Tibial nerve (tissue), 3 donors: ENCODE measurements at regions not wholly inside any gene's neighbourhood (a gene's known extent, or its start where the extent isn't known, plus 50 kb on each side); places are given as distances from the start of the nearest gene placed in this dataset.

ENCODE experiments used
- CTCF ChIP-seq, 5 experiments: fragments of 200-600 bp in 3 of 5; fragments of 450-650 bp in 2 of 5; sonication (generic) in 3 of 5; IDR thresholded peaks; one replicate each; pipeline ENCODE4 v1.5.1; 2016 to 2019; ENCODE audit warnings: antibody characterized with exemption in 5 of 5, mild to moderate bottlenecking in 3 of 5, moderate library complexity in 2 of 5
- POLR2A ChIP-seq, 2 donors: fragments of 450-650 bp; IDR thresholded peaks; one replicate each; pipeline ENCODE4 v1.6.1; 2017; ENCODE audit warnings: antibody characterized with exemption in 2 of 2, mild to moderate bottlenecking in 2 of 2, moderate library complexity in 2 of 2

- TF ChIP-seq CTCF (IDR thresholded peaks at IDR 0.05) (no peak), POLR2A (IDR thresholded peaks at IDR 0.05) (no peak)
Measured at GRCh38 chr9:80094176-80094771, 522.5 kb downstream of the TLE4 start.
